Pulmonary artery endothelial cell (primary cell): ENCODE measurements at regions not wholly inside any gene's neighbourhood (a gene's known extent, or its start where the extent isn't known, plus 50 kb on each side); places are given as distances from the start of the nearest gene placed in this dataset.
A peak's percentile ranks its signal among the peaks of the same experiment; 100 is the strongest.

Experiments
- DNase-seq: peaks from one replicate; pipeline ENCODE4 v3.0.0-alpha.2; 2011; ENCODE audit warnings: low read depth, low spot score

- DNase-seq = no peak
Observed at GRCh38 chr4:54929459-54929858, 195.9 kb downstream of the KDR start.

GRCh38 chr4:54924891-54925290 lies 200.5 kb downstream of the KDR start:
- no peak for DNase-seq

GRCh38 chr4:54915276-54915675 lies 210.1 kb downstream of the KDR start:
- no peak for DNase-seq

DNA sequence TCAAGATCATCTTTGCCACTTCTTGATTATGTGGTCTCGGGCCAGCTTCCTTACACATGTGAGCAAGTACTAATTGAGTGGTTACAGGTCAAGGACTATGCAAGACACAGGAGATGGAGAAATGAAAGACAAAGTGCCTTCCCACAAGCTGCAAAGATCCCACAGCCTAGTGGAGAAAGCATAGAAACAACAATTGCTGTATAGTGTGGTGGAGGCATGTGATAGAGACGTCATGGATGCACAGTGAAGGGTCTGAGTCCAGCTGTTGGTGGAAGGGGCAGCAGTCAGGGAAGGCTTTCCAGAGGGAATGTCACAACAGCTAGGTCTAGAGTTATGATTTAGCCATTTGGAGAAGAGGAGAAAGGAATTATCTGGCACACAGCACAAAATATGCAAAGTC lies 210.6 kb downstream of the KDR start:
- no peak for DNase-seq

- peak; percentile 19 for DNase-seq
Observed at GRCh38 chr4:54913751-54914526, 211.5 kb downstream of the KDR start.

DNA sequence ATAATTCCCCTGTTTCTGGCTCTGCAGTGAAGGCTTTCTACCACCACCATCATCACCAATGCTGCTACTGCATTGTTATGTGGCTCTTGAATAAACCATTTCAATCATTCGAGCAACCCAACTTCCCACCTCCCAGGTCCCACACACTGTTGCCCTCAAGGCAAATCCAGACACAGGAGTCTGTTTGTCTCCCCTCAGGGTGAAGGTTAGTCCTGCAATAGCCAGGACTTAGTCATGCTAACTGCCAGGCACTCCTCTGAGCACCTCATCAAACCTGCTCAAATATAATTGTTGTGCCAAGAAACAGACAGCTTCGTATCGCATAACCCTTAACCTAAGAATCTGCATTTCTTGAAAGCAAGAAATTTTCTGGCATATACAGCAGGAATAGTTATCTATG lies 213.2 kb downstream of the KDR start:
- DNase-seq = no peak

DNA sequence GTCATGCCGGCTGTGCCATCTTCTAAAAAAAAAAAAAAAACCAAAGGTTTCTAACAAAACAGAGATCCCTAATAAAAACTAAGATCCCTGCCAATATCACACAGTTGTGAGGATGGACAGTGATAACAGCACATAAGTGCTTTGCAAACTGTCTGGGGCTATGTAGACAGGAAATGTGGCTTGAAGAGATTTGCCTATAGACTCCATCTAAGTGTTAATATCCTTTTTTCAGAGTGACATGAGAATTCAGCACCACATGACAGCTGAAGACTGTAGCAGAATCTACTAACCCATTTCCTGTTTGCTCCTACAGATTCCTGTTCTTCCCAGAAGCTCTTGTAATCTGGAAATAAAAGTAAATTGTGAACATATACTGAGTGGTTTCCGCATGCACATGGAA lies 215.4 kb downstream of the KDR start:
- DNase-seq = no peak

DNA sequence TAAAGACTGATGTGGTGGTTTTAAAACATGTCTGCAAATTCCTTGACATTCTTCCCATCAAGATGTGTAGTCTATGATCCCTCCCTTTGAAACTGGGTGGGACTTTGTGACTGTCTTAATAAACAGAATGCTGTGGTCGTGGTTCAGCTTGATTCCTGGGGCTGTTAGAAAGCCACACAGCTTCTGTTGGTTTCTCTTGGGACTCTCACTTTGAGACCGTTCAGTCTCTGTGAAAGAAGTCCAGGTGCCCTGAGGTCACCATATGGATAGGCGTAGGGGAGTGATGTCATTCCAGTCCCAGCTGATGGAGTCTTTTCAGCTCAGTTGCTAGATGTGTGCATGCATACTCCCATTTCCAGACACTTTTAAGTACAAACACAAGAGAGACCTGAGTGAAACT lies 216.6 kb downstream of the KDR start:
- DNase-seq = no peak

GRCh38 chr4:54904953-54905352 lies 220.4 kb downstream of the KDR start:
- DNase-seq = no peak

DNA sequence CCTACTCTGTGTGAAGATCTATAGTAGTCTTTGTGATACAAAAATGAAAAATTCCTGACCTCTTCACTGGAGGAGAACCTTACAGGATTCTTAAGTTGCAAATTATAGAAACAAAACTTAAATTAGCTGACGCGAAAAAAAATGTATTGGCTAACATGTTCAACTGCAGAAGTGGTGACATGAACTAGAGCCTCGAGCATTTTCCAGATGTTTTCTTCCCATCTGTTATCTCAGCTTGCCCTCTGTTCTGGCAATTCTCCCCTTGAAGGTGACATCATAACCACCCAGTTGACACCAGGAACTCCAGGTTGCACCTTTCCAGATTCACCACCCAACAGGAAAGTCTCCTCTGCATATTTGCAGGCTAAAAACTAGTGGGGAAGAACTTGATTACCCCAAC lies 222.4 kb downstream of the KDR start:
- no peak for DNase-seq

DNA sequence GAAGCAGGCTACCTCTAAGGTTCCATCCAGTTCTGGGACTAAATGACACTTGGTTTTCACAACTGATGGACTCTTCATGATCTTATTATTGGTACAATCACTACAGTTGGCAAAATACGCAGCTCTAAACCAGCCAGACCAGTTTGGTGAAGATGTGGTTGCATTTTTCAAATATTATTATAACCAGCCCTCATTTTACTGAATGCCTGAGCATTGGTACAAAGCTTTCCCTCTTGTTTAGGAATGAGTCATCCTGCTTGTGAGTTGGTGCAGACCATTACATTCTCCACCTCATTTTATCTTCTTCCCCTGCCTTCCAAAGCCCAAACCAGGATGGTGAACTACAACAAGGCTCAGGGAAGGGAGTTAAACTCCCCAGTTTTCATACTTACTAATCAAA lies 223.1 kb downstream of the KDR start:
- no peak for DNase-seq

DNA sequence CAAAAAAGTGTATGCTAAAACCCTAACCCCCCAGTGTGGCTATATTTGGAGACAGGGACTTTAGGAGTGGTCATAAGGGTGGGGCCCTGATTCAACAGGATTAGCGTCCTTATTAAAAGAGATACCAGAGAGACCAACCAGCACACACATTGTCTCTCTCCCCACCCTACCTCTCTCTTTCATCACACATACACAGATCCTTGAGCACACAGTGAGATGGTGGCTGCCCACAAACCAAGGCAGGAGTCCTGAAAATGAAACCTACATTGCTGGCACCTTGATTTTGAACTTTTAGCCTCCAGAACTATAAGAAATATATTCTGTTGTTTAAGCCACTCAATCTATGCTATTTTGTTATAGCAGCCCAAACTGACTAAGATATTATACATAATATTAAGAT lies 224.2 kb downstream of the KDR start:
- no peak for DNase-seq

DNA sequence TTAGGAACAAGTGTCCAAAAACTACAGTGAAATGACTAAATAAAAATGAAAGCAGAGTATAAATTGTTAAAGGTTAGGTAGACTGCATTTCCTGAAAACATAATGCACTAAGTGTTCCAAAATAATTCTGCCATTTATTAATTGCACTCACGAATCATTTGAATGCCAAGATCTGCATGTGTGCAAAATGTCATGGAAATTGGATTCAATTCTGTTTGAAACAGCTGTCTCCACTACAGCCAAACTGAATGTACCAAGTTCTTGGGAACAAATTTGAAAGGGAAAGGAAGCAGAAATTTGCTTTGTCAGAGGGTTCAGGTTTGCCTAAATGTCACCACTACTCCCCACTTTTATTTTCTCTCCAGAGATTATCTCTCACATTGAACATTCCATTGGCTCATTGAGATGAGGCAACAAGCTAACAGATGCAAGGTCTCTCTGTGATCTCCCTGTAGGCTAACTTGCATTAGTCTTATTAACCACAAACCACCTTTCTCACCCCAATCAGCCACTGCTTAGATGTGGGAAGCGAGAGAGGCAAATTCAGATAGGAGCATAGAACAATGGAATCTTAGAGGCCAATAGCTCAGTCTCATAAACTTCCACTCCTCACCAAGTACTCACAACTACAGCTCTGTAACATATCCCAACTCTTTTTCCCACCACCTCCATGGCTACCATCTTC lies 226.6 kb downstream of the KDR start:
- DNase-seq = no peak

GRCh38 chr4:54898056-54898562 lies 227.3 kb downstream of the KDR start:
- no peak for DNase-seq

DNA sequence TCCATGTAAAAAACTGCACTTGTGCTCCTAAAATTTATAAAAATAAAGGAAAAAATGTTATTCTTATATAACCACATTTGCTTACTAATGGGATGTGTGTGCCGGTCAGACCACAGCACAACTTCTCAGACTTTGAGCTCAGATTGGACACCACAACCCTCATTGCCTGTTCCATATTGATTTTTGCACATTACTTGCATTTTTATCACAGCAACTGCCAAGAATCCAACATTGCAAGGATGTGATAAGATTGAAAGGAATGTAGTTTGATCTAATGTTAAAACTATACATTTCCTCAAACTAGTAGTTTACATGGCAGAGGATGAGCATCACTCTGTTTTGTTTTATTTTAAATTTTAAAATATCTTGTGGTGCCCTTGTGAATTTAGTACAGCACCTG lies 227.8 kb downstream of the KDR start:
- DNase-seq = peak; percentile 2

DNA sequence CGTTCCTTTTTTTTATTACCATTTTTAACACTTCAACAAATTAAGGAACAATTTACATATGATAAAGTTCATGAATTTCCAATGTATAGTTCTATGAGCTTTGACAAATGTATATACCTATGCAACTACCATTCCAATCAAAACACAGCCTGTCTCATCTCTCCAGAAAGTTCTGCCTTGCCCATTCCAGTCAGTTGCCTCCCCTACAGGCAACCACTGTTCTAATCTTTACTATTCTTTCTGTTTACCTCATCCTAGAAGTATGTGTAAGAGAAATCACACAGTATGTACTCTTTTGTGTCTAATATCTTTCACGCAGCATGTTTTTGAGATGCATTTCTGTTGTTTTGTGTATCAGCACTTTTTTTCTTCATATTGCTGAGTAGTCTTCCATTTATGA lies 224.9 kb downstream of the KIT start:
- DNase-seq = no peak

DNA sequence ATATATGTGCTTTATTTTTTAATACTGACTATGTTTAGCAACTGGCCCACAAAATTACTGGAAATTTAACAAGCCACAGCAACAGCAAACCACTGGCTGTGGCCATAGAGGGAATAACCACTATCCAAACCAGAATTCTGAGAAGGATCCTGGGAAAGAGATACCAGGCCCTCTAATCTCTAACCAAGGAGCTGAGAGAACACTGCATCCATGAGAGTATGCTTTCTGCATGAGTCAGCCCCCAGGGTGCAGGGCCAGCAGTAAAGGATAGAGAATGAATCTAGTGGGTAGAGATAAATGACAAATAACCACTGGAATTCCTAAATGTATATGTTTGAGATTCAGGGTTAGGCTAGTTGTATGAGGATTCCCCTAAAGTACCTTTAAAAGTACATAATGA lies 221.8 kb downstream of the KIT start:
- DNase-seq = no peak

DNA sequence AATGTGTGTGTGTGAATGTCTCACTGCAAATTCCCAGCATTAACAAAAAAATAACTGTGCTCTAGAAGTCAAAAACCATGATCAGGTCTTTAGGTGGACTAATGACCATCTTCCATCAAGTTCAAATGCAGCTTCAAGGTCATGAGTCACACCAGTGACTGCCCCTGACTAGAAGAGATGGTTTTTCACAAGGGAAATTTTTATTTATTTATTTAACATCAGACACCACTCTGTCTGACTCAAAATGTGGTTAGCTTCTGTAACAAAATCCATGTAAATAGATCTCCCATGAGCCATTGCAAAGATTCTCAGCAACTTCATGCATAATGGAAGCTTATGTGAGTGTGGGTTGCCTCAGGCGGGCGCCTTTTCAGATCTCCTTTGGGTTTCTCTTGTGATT lies 219.2 kb downstream of the KIT start:
- no peak for DNase-seq

- no peak for DNase-seq
Observed at GRCh38 chr4:54872261-54872660, 214.5 kb downstream of the KIT start.

- DNase-seq = no peak
Observed at GRCh38 chr4:54863571-54864255, 206.0 kb downstream of the KIT start.

DNA sequence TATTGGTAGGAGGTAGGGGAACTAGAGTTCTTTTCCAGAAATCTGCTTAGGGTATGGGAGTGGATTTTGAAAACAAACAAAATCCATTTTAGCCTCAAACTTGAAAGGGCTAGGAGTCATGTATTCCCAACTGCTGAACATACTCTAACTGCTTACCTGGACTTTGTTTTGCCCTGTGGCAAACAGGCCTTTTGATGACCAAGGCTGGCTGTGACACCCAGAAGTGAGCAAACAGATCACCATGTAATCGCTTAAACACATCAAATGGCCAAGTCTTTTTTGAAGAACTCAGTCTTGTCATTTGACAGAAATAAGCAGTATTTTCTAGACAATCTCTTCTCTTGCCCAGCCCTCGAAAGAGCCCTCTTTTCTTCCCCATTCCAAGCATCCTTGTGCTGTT lies 203.4 kb downstream of the KIT start:
- DNase-seq = no peak

GRCh38 chr4:54855191-54855854 lies 197.6 kb downstream of the KIT start:
- DNase-seq = no peak
